Effector memory CD4-positive, alpha-beta T cell (primary cell): ENCODE measurements at regions not wholly inside any gene's neighbourhood (a gene's known extent, or its start where the extent isn't known, plus 50 kb on each side); places are given as distances from the start of the nearest gene placed in this dataset.

ENCODE experiments used
- DNase-seq, 3 donors: peaks; one replicate each; pipeline ENCODE4 v3.0.0-alpha.2; 2020
- H3K27ac ChIP-seq: 2 replicates; pipeline ENCODE4 v1.7.0; 2013; ENCODE audit warnings: mild to moderate bottlenecking, low read length, moderate library complexity; ENCODE audit not compliant: insufficient read depth, poor library complexity, severe bottlenecking
- H3K27me3 ChIP-seq: replicated peaks from 2 replicates; pipeline ENCODE4 v1.7.0; 2013; ENCODE audit warnings: mild to moderate bottlenecking, low read length; ENCODE audit not compliant: insufficient read depth, control insufficient read depth, poor library complexity, severe bottlenecking
- H3K36me3 ChIP-seq: 2 replicates; pipeline ENCODE4 v1.7.0; 2013; ENCODE audit warnings: mild to moderate bottlenecking, low read length, moderate library complexity; ENCODE audit not compliant: control insufficient read depth, insufficient read depth
- H3K4me1 ChIP-seq: 2 replicates; pipeline ENCODE4 v1.7.0; 2013; ENCODE audit warnings: low read length, mild to moderate bottlenecking; ENCODE audit not compliant: control insufficient read depth, insufficient read depth, poor library complexity, severe bottlenecking
- H3K4me3 ChIP-seq: 2 replicates; pipeline ENCODE4 v1.7.0; 2013; ENCODE audit warnings: low read length, low read depth, mild to moderate bottlenecking; ENCODE audit not compliant: insufficient read depth, poor library complexity, severe bottlenecking
- H3K9me3 ChIP-seq: 2 replicates; pipeline ENCODE4 v1.7.0; 2013; ENCODE audit warnings: mild to moderate bottlenecking, low read length, moderate library complexity; ENCODE audit not compliant: control insufficient read depth

- no peak for DNase-seq
- Histone ChIP-seq H3K27me3 (no peaks in the 10 kb centered on the region), H3K36me3 (no peaks in the 10 kb centered on the region), H3K9me3 (no peaks in the 10 kb centered on the region), H3K4me3 (no peak overlapping the region), H3K27ac (no peak overlapping the region), H3K4me1 (no peaks in the 10 kb centered on the region)
Measured at GRCh38 chr6:163944897-163945296, 530.4 kb downstream of the QKI start.

DNA sequence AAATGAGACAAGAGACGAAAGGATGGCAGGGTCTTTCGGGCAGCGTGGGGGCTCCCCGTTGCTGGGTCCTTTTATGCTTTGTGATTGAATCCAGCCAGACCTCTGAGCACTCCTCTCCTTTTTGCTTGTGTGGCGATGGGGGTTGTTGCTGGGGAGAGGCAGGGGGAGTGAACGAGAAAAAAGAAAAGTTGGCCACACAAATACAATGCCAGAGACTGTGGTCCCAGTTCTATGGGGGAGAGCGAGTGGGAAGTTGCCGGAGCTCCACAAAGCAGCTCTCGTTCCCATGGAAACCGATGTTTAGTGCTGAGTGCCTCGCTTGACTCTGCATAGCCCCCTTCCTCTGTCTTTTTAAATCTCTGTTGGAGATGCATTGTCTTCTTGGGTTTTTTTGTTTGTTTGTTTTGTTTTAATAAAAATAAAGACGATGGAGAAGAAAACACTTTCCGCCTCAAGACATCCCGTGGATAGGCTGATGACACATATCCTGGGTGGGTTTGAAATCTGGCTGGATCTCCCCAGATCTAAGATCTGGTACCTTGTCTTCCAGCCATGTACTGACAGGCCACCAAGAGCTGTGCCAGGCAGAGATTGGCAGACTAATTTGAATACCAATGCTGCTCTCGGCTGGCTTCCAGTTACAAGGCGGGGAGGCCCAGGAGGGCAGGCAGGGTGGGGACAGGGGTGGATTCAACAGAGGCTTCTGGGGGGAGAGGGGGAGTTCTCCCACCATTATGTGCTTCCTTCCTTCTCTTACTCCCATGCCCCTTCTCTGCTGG, 529.3 kb downstream of the QKI start:
- DNase-seq: no peak
- no peaks in the 10 kb centered on the region for H3K4me1 ChIP-seq
- no peak overlapping the region for H3K4me3 ChIP-seq
- no peaks in the 10 kb centered on the region for H3K36me3 ChIP-seq
- no peaks in the 10 kb centered on the region for H3K9me3 ChIP-seq
- no peaks in the 10 kb centered on the region for H3K27me3 ChIP-seq
- H3K27ac ChIP-seq: no peak overlapping the region

- Histone ChIP-seq H3K27ac (no peak overlapping the region), H3K36me3 (no peaks in the 10 kb centered on the region), H3K9me3 (no peaks in the 10 kb centered on the region), H3K4me3 (no peak overlapping the region), H3K4me1 (no peaks in the 10 kb centered on the region), H3K27me3 (no peaks in the 10 kb centered on the region)
- no peak for DNase-seq
Measured at GRCh38 chr6:163942790-163943189, 528.3 kb downstream of the QKI start.

GRCh38 chr6:163941624-163941976, 527.1 kb downstream of the QKI start:
- no peak overlapping the region for H3K4me3 ChIP-seq
- H3K27ac ChIP-seq: no peak overlapping the region
- H3K9me3 ChIP-seq: no peaks in the 10 kb centered on the region
- H3K4me1 ChIP-seq: no peaks in the 10 kb centered on the region
- H3K27me3 ChIP-seq: no peaks in the 10 kb centered on the region
- DNase-seq: no peak
- H3K36me3 ChIP-seq: no peaks in the 10 kb centered on the region

DNA sequence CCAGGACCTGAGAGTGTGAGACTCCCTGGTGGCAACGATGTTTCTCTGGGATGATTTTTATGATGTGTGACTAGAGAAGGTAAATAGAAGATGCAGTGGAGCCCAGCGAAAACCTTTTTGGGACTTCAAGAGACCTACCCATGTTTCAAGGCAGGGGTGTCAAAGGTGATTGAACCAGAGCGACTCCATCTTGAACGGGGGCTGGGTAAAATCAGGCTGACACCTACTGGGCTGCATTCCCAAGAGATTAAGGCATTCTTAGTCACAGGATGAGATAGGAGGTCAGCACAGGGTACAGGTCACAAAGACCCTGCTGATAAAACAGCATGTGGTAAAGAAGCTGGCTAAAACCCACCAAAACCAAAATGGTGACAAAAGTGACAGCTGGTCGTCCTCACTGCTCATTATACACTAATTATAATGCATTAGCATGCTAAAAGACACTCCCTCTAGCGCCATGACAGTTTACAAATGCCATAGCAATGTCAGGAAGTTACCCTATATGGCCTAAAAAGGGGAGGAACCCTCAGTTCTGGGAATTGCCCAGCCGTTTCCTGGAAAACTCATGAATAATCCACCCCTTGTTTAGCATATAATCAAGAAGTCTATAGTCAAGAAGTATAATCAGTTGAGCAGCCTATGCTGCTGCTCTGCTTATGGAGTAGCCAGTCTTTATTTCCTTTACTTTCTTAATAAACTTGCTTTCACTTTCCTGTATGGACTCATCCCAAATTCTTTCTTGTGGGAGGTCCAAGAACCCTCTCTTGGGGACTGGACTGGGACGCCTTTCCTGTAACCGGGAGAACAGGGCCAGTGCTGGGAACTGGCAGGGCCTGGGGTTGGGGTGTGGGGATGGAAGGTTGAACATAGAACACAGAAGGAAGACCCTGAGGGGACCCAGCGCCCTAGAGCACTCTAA, 526.4 kb downstream of the QKI start:
- Histone ChIP-seq H3K27ac (no peak overlapping the region), H3K4me1 (no peaks in the 10 kb centered on the region), H3K9me3 (no peaks in the 10 kb centered on the region), H3K36me3 (no peaks in the 10 kb centered on the region), H3K27me3 (no peaks in the 10 kb centered on the region), H3K4me3 (no peak overlapping the region)
- no peak for DNase-seq

DNA sequence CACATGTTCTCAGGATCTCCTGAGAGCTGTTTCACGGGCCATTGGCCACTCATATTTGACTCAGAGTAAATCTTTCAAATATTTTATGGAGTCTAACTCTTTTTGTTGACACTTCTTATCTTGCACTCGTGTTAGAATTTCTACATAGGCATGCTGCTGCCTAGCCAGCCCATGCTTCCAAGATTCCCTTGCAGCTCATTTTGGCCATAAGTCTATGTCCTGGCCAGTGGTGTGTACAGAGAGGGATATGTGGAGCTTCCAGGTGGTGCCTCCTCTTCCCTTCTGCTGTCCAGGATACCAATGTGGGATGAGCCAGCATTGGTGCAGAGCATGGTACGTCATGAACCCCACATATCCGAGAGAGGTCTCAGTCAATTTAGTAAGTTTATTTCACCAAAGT, 522.6 kb downstream of the QKI start:
- Histone ChIP-seq H3K27ac (no peak overlapping the region), H3K36me3 (no peaks in the 10 kb centered on the region), H3K27me3 (no peaks in the 10 kb centered on the region), H3K9me3 (no peaks in the 10 kb centered on the region), H3K4me3 (no peak overlapping the region), H3K4me1 (no peaks in the 10 kb centered on the region)
- DNase-seq: no peak

GRCh38 chr6:163935158-163935762, 520.7 kb downstream of the QKI start:
- no peaks in the 10 kb centered on the region for H3K36me3 ChIP-seq
- no peaks in the 10 kb centered on the region for H3K27me3 ChIP-seq
- H3K4me3 ChIP-seq: no peak overlapping the region
- no peak for DNase-seq
- H3K4me1 ChIP-seq: no peaks in the 10 kb centered on the region
- no peaks in the 10 kb centered on the region for H3K9me3 ChIP-seq
- no peak overlapping the region for H3K27ac ChIP-seq

DNA sequence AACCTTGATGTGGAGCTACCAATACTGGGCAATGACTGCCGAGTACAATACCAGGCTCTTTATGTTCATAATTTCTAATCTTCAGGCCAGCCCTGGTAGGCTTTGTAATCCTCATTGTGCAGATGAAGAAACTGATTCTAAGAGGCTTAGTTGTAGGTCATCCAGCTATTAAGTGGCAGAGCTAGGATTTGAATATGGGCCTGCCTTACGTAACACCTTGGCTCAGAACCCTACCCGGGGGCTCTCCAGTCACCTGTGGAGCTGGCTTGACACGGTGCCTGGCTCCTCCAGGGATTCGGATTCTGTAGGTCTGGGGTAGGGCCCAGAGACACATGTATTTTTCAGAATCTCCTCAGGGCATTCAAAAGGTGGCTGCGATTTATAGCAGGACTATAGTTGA, 515.5 kb downstream of the QKI start:
- Histone ChIP-seq H3K9me3 (no peaks in the 10 kb centered on the region), H3K27me3 (no peaks in the 10 kb centered on the region), H3K36me3 (no peaks in the 10 kb centered on the region), H3K4me1 (no peaks in the 10 kb centered on the region), H3K27ac (no peak overlapping the region), H3K4me3 (no peak overlapping the region)
- DNase-seq: no peak

DNA sequence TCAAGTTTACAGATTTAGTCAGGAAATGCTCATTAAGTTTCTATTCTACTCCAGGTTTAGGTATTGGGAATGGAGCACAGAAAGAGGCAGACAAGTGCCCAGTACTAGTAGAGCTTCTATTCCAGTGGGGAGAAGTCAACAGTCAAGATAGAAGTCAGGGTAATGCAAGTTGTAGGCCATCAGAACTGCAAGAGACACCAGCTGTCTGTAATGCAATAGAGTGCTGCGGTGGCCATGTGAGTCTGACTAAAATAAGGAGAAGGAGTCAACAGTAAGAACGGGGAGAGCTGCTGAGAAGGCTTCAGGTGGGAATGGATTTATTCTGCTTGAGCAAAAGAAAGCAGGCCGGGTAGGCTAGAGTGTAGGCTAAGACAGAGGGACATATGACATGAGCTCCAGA, 515.0 kb downstream of the QKI start:
- Histone ChIP-seq H3K4me1 (no peaks in the 10 kb centered on the region), H3K27me3 (no peaks in the 10 kb centered on the region)

DNA sequence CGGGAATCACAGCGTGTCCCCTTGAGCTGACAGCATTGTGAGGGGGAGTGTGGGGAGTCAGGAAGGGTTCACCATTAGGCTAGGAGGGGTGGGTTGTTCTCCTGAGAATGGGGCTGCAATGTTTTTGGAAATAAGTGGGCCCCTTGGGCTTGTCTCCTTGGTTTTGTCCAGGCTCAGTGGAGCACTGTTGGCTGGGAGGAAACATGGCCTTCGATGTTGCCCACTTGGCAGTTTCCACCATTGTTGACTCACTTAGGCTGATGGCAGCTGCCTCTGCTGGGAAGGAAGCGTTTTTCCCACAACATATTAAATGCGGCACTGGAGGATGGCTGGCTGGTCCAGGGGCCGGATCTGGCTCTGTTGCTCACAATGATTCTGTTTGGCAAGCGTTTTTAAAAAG, 512.1 kb downstream of the QKI start:
- DNase-seq: no peak
- no peaks in the 10 kb centered on the region for H3K4me1 ChIP-seq
- H3K9me3 ChIP-seq: no peaks in the 10 kb centered on the region
- no peaks in the 10 kb centered on the region for H3K36me3 ChIP-seq
- H3K27me3 ChIP-seq: no peaks in the 10 kb centered on the region
- no peak overlapping the region for H3K27ac ChIP-seq
- no peak overlapping the region for H3K4me3 ChIP-seq

More for the DNA sequence above, 515.0 kb downstream of the QKI start:
- Histone ChIP-seq H3K9me3 (no peaks in the 10 kb centered on the region), H3K36me3 (no peaks in the 10 kb centered on the region), H3K4me3 (no peak overlapping the region), H3K27ac (no peak overlapping the region)
- DNase-seq: no peak
